Stomach (tissue), 8 donors: ENCODE measurements at regions not wholly inside any gene's neighbourhood (a gene's known extent, or its start where the extent isn't known, plus 50 kb on each side); places are given as distances from the start of the nearest gene placed in this dataset.

ENCODE experiments used
- DNase-seq, 2 donors: peaks; one replicate each; pipeline versions ENCODE4 v3.0.0 to v3.0.0-alpha.2; 2013 to 2019
- H3K27ac ChIP-seq, 5 donors: fragments of 200-600 bp in 4 of 5; sonication (generic) in 4 of 5; one replicate each; pipeline ENCODE4 v1.5.1; 2013 to 2019; ENCODE audit warnings: mild to moderate bottlenecking in 1 of 5, moderate library complexity in 1 of 5
- H3K27me3 ChIP-seq, 3 donors: fragments of 200-600 bp; sonication (generic); one replicate each; pipeline ENCODE4 v1.5.1; 2017 to 2019; ENCODE audit warnings: mixed run types in 1 of 3
- H3K36me3 ChIP-seq, 4 donors: fragments of 200-600 bp; sonication (generic); 1 replicate in 3 of 4; 2 replicates in 1 of 4; pipeline ENCODE4 v1.5.1; 2016 to 2019
- H3K4me1 ChIP-seq, 4 donors: fragments of 200-600 bp; sonication (generic); one replicate each; pipeline ENCODE4 v1.5.1; 2016 to 2019
- H3K4me3 ChIP-seq, 4 donors: fragments of 200-600 bp; sonication (generic) in 3 of 4; one replicate each; pipeline ENCODE4 v1.5.1; 2016 to 2019; ENCODE audit warnings: mild to moderate bottlenecking in 1 of 4
- H3K9me3 ChIP-seq, 4 donors: fragments of 200-600 bp; sonication (generic); one replicate each; pipeline ENCODE4 v1.5.1; 2016 to 2019
- CTCF ChIP-seq, 7 experiments: fragments of 450-650 bp in 4 of 7; fragments of 200-600 bp in 3 of 7; sonication (generic) in 3 of 7; IDR thresholded peaks; one replicate each; pipeline ENCODE4 v1.5.1; 2016 to 2019; ENCODE audit warnings: antibody characterized with exemption in 7 of 7, control low read depth in 2 of 7, mild to moderate bottlenecking in 1 of 7
- EP300 ChIP-seq: sonication (generic); formaldehyde crosslinking; IDR thresholded peaks from one replicate; pipeline ENCODE4 v1.6.1; 2017; ENCODE audit warnings: antibody characterized with exemption
- POLR2A ChIP-seq, 4 donors: fragments of 450-650 bp; IDR thresholded peaks; one replicate each; pipeline ENCODE4 v1.6.1; 2016; ENCODE audit warnings: antibody characterized with exemption in 4 of 4, control low read depth in 2 of 4, mild to moderate bottlenecking in 1 of 4, moderate library complexity in 1 of 4
- POLR2AphosphoS5 ChIP-seq, 3 donors: sonication (generic); formaldehyde crosslinking; IDR thresholded peaks; one replicate each; pipeline ENCODE4 v1.6.1; 2016; ENCODE audit warnings: antibody characterized with exemption in 3 of 3
- WGBS, 5 donors: extraction: QIAGEN DNeasy Blood & Tissue Kit in 3 of 5; methylation state at CpG; one replicate each; pipeline versions ENCODE4 v1.1.5 to v1.1.7; 2013 to 2018; 5-methylcytosine and 5-hydroxymethylcytosine counted together
- intact Hi-C: fragments of 100-400 bp; cut with DNase I; formaldehyde crosslinking; loops from one replicate; pipeline ENCODE4 v1.15.1; 2023; ENCODE audit warnings: low total_unique reads
- donor health status: healthy with polysubstance abuse.
- donor health status: Bipolar disorder and iron deficiency.
- donor health status: healthy.

GRCh38 chr3:106880206-106880605 is 497.0 kb upstream of the CCDC54 start:
- DNase-seq = no peak
- no peak overlapping the region for H3K4me3 ChIP-seq
- peaks cover 0 to 6% (median 0%) of the 10 kb centered on the region in 4 donors for H3K9me3 ChIP-seq
- no peaks in the 10 kb centered on the region for H3K36me3 ChIP-seq
- H3K27me3 ChIP-seq = no peaks in the 10 kb centered on the region
- TF ChIP-seq EP300 (no peak), POLR2AphosphoS5 (IDR thresholded peaks at IDR 0.05) (no peak), CTCF (IDR thresholded peaks at IDR 0.05) (no peak), POLR2A (IDR thresholded peaks at IDR 0.05) (no peak)
- no peak overlapping the region for H3K27ac ChIP-seq
- intact Hi-C loops = no loop called here
- WGBS, 5 donors = 53 to 80% (median 57%) methylated on average over 1 of the region's 1 CpG
- H3K4me1 ChIP-seq = no peaks in the 10 kb centered on the region

DNA sequence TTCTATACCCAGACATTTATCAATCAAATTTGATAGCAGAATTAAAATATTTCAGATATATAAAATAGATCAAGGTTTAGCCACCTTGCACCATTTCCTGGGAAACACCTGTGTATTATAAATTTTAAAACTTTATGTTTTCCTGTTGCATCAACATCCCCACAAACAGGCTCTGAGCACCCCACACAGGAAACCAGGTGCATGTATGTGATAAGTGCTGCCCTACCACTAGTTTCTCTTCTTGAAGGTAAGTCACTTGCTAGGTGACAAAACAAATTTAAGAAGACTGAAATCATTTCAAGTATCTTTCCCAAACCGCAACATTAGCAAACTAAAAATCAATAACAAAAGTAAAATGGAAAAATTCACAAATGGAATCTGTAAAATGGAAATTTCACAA is 496.1 kb upstream of the CCDC54 start:
- no peaks in the 10 kb centered on the region for H3K27me3 ChIP-seq
- 85 to 98% (median 92%) methylated on average over 1 of the region's 1 CpG for WGBS, 5 donors

GRCh38 chr3:106882297-106882696 is 494.9 kb upstream of the CCDC54 start:
- intact Hi-C loops = no loop called here

More for the DNA sequence above, 496.1 kb upstream of the CCDC54 start:
- TF ChIP-seq POLR2AphosphoS5 (IDR thresholded peaks at IDR 0.05) (no peak), POLR2A (IDR thresholded peaks at IDR 0.05) (no peak), EP300 (no peak), CTCF (IDR thresholded peaks at IDR 0.05) (no peak)
- Histone ChIP-seq H3K27ac (no peak overlapping the region), H3K9me3 (peaks cover 0 to 11% (median 3%) of the 10 kb centered on the region in 4 donors), H3K36me3 (no peaks in the 10 kb centered on the region), H3K4me3 (no peak overlapping the region), H3K4me1 (no peaks in the 10 kb centered on the region)
- peak in 1 of 2 donors; percentile 3 for DNase-seq
- intact Hi-C loops = no loop called here

GRCh38 chr3:106906074-106906473 is 471.2 kb upstream of the CCDC54 start:
- WGBS, 5 donors = 45 to 59% (median 57%) methylated on average over 4 of the region's 4 CpGs
- TF ChIP-seq POLR2A (IDR thresholded peaks at IDR 0.05) = no peak
- no peak for TF ChIP-seq EP300
- TF ChIP-seq POLR2AphosphoS5 (IDR thresholded peaks at IDR 0.05) = no peak
- TF ChIP-seq CTCF (IDR thresholded peaks at IDR 0.05) = no peak
- no peaks in the 10 kb centered on the region for H3K36me3 ChIP-seq
- no peak for DNase-seq
- peaks cover 0 to 15% (median 4%) of the 10 kb centered on the region in 4 donors for H3K9me3 ChIP-seq
- no peaks in the 10 kb centered on the region for H3K27me3 ChIP-seq
- no peaks in the 10 kb centered on the region for H3K4me1 ChIP-seq
- H3K27ac ChIP-seq = no peak overlapping the region
- intact Hi-C loops = no loop called here
- no peak overlapping the region for H3K4me3 ChIP-seq

More at GRCh38 chr3:106882297-106882696, 494.9 kb upstream of the CCDC54 start:
- H3K4me1 ChIP-seq = no peaks in the 10 kb centered on the region
- no peaks in the 10 kb centered on the region for H3K36me3 ChIP-seq
- H3K9me3 ChIP-seq = peaks cover 0 to 11% (median 5%) of the 10 kb centered on the region in 4 donors
- DNase-seq = no peak
- no peak for TF ChIP-seq POLR2AphosphoS5 (IDR thresholded peaks at IDR 0.05)
- TF ChIP-seq POLR2A (IDR thresholded peaks at IDR 0.05) = no peak
- TF ChIP-seq CTCF (IDR thresholded peaks at IDR 0.05) = no peak
- no peak for TF ChIP-seq EP300
- H3K27me3 ChIP-seq = no peaks in the 10 kb centered on the region
- H3K4me3 ChIP-seq = no peak overlapping the region
- no peak overlapping the region for H3K27ac ChIP-seq
- WGBS, 5 donors = 50 to 76% (median 63%) methylated on average over 2 of the region's 2 CpGs
